H9 (cell line): ENCODE measurements at regions not wholly inside any gene's neighbourhood (a gene's known extent, or its start where the extent isn't known, plus 50 kb on each side); places are given as distances from the start of the nearest gene placed in this dataset.

Experiments
- DNase-seq: peaks from one replicate; pipeline ENCODE4 v3.0.0-alpha.2; 2017
- H2AFZ ChIP-seq: one replicate; pipeline ENCODE4 v1.6.1; 2013; ENCODE audit warnings: mild to moderate bottlenecking, low read length, control low read depth, moderate library complexity
- H2AK5ac ChIP-seq: 2 replicates; pipeline ENCODE4 v1.6.1; 2013; ENCODE audit warnings: low read length, control low read depth, mixed read lengths; ENCODE audit not compliant: insufficient read length
- H2BK120ac ChIP-seq: one replicate; pipeline ENCODE4 v1.6.1; 2013; ENCODE audit warnings: low read depth, mild to moderate bottlenecking, low read length, control low read depth, inconsistent platforms; ENCODE audit not compliant: poor library complexity, severe bottlenecking
- H2BK12ac ChIP-seq: 2 replicates; pipeline ENCODE4 v1.6.1; 2013; ENCODE audit warnings: low read length, control low read depth, mixed read lengths, low read depth; ENCODE audit not compliant: insufficient read length
- H2BK15ac ChIP-seq: 2 replicates; pipeline ENCODE4 v1.6.1; 2013; ENCODE audit warnings: low read depth, low read length, control low read depth
- H2BK20ac ChIP-seq: one replicate; pipeline ENCODE4 v1.6.1; 2013; ENCODE audit warnings: low read depth, mild to moderate bottlenecking, low read length, control low read depth, inconsistent platforms; ENCODE audit not compliant: poor library complexity, severe bottlenecking
- H2BK5ac ChIP-seq: 2 replicates; pipeline ENCODE4 v1.6.1; 2013; ENCODE audit warnings: low read length, control low read depth, mixed read lengths; ENCODE audit not compliant: insufficient read length
- H3K14ac ChIP-seq: 2 replicates; pipeline ENCODE4 v1.6.1; 2013; ENCODE audit warnings: low read length, control low read depth; ENCODE audit not compliant: insufficient read depth
- H3K18ac ChIP-seq: 2 replicates; pipeline ENCODE4 v1.6.1; 2013; ENCODE audit warnings: low read depth, mild to moderate bottlenecking, mixed read lengths, low read length, control low read depth; ENCODE audit not compliant: insufficient read length
- H3K23ac ChIP-seq: 2 replicates; pipeline ENCODE4 v1.6.1; 2013; ENCODE audit warnings: low read length, control low read depth, mixed read lengths, low read depth; ENCODE audit not compliant: insufficient read length
- H3K23me2 ChIP-seq: 2 replicates; pipeline ENCODE4 v1.6.1; 2013; ENCODE audit warnings: low read depth, mild to moderate bottlenecking, mixed read lengths, low read length, control low read depth; ENCODE audit not compliant: insufficient read length, poor library complexity, severe bottlenecking
- H3K27ac ChIP-seq: 2 replicates; pipeline ENCODE4 v1.5.1; 2013; ENCODE audit warnings: low read length, control low read depth, mixed read lengths, low read depth; ENCODE audit not compliant: insufficient read length
- H3K27me3 ChIP-seq: 2 replicates; pipeline ENCODE4 v1.6.1; 2013; ENCODE audit warnings: low read length, control low read depth, inconsistent platforms; ENCODE audit not compliant: insufficient read depth
- H3K4ac ChIP-seq: 2 replicates; pipeline ENCODE4 v1.6.1; 2013; ENCODE audit warnings: low read depth, mild to moderate bottlenecking, control low read depth, inconsistent platforms, low read length, moderate library complexity
- H3K4me1 ChIP-seq: 2 replicates; pipeline ENCODE4 v1.6.1; 2013; ENCODE audit warnings: low read length, control low read depth, inconsistent platforms; ENCODE audit not compliant: insufficient read depth
- H3K4me2 ChIP-seq: 2 replicates; pipeline ENCODE4 v1.6.1; 2013; ENCODE audit warnings: low read length, control low read depth, mixed read lengths; ENCODE audit not compliant: insufficient read length, insufficient read depth
- H3K56ac ChIP-seq: 2 replicates; pipeline ENCODE4 v1.6.1; 2013; ENCODE audit warnings: low read depth, mild to moderate bottlenecking, mixed read lengths, low read length, control low read depth; ENCODE audit not compliant: insufficient read length
- H3K79me1 ChIP-seq: 2 replicates; pipeline ENCODE4 v1.6.1; 2013; ENCODE audit warnings: low read depth, mild to moderate bottlenecking, moderate library complexity, low read length, control low read depth, inconsistent platforms; ENCODE audit not compliant: insufficient read depth, poor library complexity, severe bottlenecking
- H3K79me2 ChIP-seq: 2 replicates; pipeline ENCODE4 v1.6.1; 2013; ENCODE audit warnings: low read length, control low read depth, inconsistent platforms; ENCODE audit not compliant: insufficient read depth
- H3K9ac ChIP-seq: 2 replicates; pipeline ENCODE4 v1.6.1; 2013; ENCODE audit warnings: low read length, control low read depth, mixed read lengths; ENCODE audit not compliant: insufficient read length; ENCODE audit errors: extremely low read depth
- H3K9me3 ChIP-seq: one replicate; pipeline ENCODE4 v1.6.1; 2013; ENCODE audit warnings: low read depth, low read length, inconsistent platforms; ENCODE audit not compliant: control insufficient read depth
- H3T11ph ChIP-seq: one replicate; pipeline ENCODE4 v1.6.1; 2013; ENCODE audit warnings: mild to moderate bottlenecking, low read length, control low read depth, inconsistent platforms
- H4K20me1 ChIP-seq: one replicate; pipeline ENCODE4 v1.6.1; 2013; ENCODE audit not compliant: control insufficient read depth, insufficient read length, insufficient read depth
- H4K5ac ChIP-seq: 2 replicates; pipeline ENCODE4 v1.6.1; 2013; ENCODE audit warnings: low read depth, mild to moderate bottlenecking, mixed read lengths, low read length, control low read depth; ENCODE audit not compliant: insufficient read length
- H4K8ac ChIP-seq: replicated peaks from 2 replicates; pipeline ENCODE4 v1.6.1; 2013; ENCODE audit warnings: low read length, control low read depth, mixed read lengths, low read depth; ENCODE audit not compliant: insufficient read length
- H4K91ac ChIP-seq: 2 replicates; pipeline ENCODE4 v1.6.1; 2013; ENCODE audit warnings: low read depth, mild to moderate bottlenecking, moderate library complexity, mixed read lengths, low read length, control low read depth; ENCODE audit not compliant: insufficient read length
- H3K27ac Mint-ChIP-seq, 3 experiments: 2 replicates in 2 of 3; 3 replicates in 1 of 3; pipeline ENCODE4 v1.8.0; 2020 to 2021; ENCODE audit warnings: mixed read lengths in 3 of 3, mild to moderate bottlenecking in 1 of 3, moderate library complexity in 1 of 3
- H3K27me3 Mint-ChIP-seq: 2 replicates; pipeline ENCODE4 v1.8.0; 2021; ENCODE audit warnings: low read depth, mild to moderate bottlenecking, moderate library complexity, mixed read lengths
- H3K36me3 Mint-ChIP-seq, 3 experiments: 2 replicates in 2 of 3; 3 replicates in 1 of 3; pipeline ENCODE4 v1.8.0; 2020 to 2021; ENCODE audit warnings: low read depth in 3 of 3, mixed read lengths in 3 of 3; ENCODE audit not compliant: insufficient read depth in 1 of 3
- H3K4me1 Mint-ChIP-seq, 2 experiments: 2 replicates each; pipeline ENCODE4 v1.8.0; 2020; ENCODE audit warnings: mixed read lengths in 2 of 2
- H3K4me3 Mint-ChIP-seq, 2 experiments: 2 replicates in 1 of 2; 3 replicates in 1 of 2; pipeline ENCODE4 v1.8.0; 2020 to 2021; ENCODE audit warnings: mild to moderate bottlenecking in 2 of 2, mixed read lengths in 2 of 2, moderate library complexity in 1 of 2
- H3K9me3 Mint-ChIP-seq, 2 experiments: 2 replicates in 1 of 2; 3 replicates in 1 of 2; pipeline ENCODE4 v1.8.0; 2020; ENCODE audit warnings: mild to moderate bottlenecking in 2 of 2, mixed read lengths in 2 of 2, moderate library complexity in 1 of 2
- WGBS: extraction: QIAGEN DNeasy Blood & Tissue Kit; methylation state at CpG from one replicate; pipeline ENCODE4 v1.1.7; 2013; ENCODE audit warnings: missing lambda C conversion rate, low lambda C conversion rate, mixed read lengths; ENCODE audit not compliant: insufficient read length; ENCODE audit errors: extremely low coverage; 5-methylcytosine and 5-hydroxymethylcytosine counted together
- TF ChIP-seq, protein P1 (sequence below): fragments of 200-600 bp; sonication (generic); conservative IDR thresholded peaks from 3 replicates; pipeline ENCODE4 v1.8.0; 2021; ENCODE audit warnings: antibody characterized with exemption, mild to moderate bottlenecking

DNA sequence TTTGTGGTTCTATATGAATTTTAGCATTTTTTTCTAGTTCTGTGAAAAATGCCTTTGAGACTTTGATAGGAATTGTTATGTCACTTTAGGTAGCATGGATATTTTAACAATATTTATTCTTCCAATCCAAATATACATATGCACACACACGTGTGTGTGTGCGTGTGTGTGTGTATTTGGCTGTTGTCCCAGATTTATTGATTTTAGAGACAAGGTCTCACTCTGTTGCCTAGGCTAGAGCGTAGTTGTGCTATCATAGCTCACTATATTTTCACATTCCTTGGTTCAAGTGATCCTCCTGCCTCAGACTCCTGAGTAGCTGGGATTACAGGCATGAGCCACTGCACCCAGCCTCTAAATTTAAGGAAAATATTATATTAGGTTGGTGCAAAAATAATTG is 162.5 kb upstream of the TRIM24 start:
- no peak overlapping the region for H3K56ac ChIP-seq
- H2BK12ac ChIP-seq = no peak overlapping the region
- no peaks in the 10 kb centered on the region for H3K23me2 ChIP-seq
- no peak overlapping the region for H3K27ac ChIP-seq
- Mint-ChIP-seq H3K36me3 (peaks cover 0 to 2% (median 0%) of the 10 kb centered on the region in 3 experiments; a peak in 1 of 7 replicates), H3K27ac (no peak overlapping the region), H3K4me3 (no peak overlapping the region), H3K27me3 (no peaks in the 10 kb centered on the region), H3K4me1 (peaks cover 0 to 3% of the 10 kb centered on the region in 2 experiments; a peak in 1 of 4 replicates), H3K9me3 (no peaks in the 10 kb centered on the region)
- H2BK5ac ChIP-seq = no peak overlapping the region
- WGBS = no CpG with 5 or more reads among the region's 3 CpGs
- no peak overlapping the region for H2AFZ ChIP-seq
- no peaks in the 10 kb centered on the region for H3K9me3 ChIP-seq
- TF ChIP-seq, protein P1, sequence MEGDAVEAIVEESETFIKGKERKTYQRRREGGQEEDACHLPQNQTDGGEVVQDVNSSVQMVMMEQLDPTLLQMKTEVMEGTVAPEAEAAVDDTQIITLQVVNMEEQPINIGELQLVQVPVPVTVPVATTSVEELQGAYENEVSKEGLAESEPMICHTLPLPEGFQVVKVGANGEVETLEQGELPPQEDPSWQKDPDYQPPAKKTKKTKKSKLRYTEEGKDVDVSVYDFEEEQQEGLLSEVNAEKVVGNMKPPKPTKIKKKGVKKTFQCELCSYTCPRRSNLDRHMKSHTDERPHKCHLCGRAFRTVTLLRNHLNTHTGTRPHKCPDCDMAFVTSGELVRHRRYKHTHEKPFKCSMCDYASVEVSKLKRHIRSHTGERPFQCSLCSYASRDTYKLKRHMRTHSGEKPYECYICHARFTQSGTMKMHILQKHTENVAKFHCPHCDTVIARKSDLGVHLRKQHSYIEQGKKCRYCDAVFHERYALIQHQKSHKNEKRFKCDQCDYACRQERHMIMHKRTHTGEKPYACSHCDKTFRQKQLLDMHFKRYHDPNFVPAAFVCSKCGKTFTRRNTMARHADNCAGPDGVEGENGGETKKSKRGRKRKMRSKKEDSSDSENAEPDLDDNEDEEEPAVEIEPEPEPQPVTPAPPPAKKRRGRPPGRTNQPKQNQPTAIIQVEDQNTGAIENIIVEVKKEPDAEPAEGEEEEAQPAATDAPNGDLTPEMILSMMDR = no peak
- H4K91ac ChIP-seq = no peak overlapping the region
- no peak overlapping the region for H3T11ph ChIP-seq
- no peaks in the 10 kb centered on the region for H3K79me2 ChIP-seq
- H4K5ac ChIP-seq = no peak overlapping the region
- H3K9ac ChIP-seq = no peak overlapping the region
- H3K18ac ChIP-seq = no peak overlapping the region
- no peak overlapping the region for H3K4ac ChIP-seq
- no peaks in the 10 kb centered on the region for H3K4me1 ChIP-seq
- no peaks in the 10 kb centered on the region for H3K27me3 ChIP-seq
- H3K14ac ChIP-seq = no peak overlapping the region
- H2BK120ac ChIP-seq = no peak overlapping the region
- H3K4me2 ChIP-seq = no peak overlapping the region
- H2BK15ac ChIP-seq = no peak overlapping the region
- no peak overlapping the region for H3K23ac ChIP-seq
- H4K8ac ChIP-seq = no peak overlapping the region
- no peak overlapping the region for H2AK5ac ChIP-seq
- DNase-seq = no peak
- H4K20me1 ChIP-seq = no peaks in the 10 kb centered on the region
- H3K79me1 ChIP-seq = no peaks in the 10 kb centered on the region
- no peak overlapping the region for H2BK20ac ChIP-seq
